ENCODE measurements at regions not wholly inside any gene's neighbourhood (a gene's known extent, or its start where the extent isn't known, plus 50 kb on each side); places are given as distances from the start of the nearest gene placed in this dataset.
"Not testable (repeated sequence)": the region's sequence is repeated elsewhere in the genome, so short reads cannot be mapped to it uniquely, and the experiment has no call there.

DNA sequence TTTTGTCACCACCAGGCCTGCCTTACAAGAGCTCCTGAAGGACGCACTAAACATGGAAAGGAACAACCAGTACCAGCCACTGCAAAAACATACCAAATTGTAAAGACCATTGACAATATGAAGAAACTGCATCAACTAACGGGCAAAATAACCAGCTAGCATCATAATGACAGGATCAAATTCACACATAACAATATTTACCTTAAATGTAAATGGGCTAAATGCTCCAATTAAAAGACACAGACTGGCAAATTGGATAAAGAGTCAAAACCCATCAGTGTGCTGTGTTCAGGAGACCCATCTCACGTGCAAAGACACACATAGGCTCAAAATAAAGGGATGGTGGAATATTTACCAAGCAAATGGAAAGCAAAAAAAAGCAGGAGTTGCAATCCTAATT lies 99.1 kb downstream of the JRKL start:
- TF ChIP-seq POLR2A, POLR2AphosphoS5 (IDR thresholded peaks at IDR 0.05): not testable (repeated sequence)
- TF ChIP-seq, protein P1, sequence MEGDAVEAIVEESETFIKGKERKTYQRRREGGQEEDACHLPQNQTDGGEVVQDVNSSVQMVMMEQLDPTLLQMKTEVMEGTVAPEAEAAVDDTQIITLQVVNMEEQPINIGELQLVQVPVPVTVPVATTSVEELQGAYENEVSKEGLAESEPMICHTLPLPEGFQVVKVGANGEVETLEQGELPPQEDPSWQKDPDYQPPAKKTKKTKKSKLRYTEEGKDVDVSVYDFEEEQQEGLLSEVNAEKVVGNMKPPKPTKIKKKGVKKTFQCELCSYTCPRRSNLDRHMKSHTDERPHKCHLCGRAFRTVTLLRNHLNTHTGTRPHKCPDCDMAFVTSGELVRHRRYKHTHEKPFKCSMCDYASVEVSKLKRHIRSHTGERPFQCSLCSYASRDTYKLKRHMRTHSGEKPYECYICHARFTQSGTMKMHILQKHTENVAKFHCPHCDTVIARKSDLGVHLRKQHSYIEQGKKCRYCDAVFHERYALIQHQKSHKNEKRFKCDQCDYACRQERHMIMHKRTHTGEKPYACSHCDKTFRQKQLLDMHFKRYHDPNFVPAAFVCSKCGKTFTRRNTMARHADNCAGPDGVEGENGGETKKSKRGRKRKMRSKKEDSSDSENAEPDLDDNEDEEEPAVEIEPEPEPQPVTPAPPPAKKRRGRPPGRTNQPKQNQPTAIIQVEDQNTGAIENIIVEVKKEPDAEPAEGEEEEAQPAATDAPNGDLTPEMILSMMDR (IDR thresholded peaks at IDR 0.05): not testable (repeated sequence)

All from sigmoid colon (tissue), 4 donors.